ENCODE measurements at regions not wholly inside any gene's neighbourhood (a gene's known extent, or its start where the extent isn't known, plus 50 kb on each side); places are given as distances from the start of the nearest gene placed in this dataset.

DNA sequence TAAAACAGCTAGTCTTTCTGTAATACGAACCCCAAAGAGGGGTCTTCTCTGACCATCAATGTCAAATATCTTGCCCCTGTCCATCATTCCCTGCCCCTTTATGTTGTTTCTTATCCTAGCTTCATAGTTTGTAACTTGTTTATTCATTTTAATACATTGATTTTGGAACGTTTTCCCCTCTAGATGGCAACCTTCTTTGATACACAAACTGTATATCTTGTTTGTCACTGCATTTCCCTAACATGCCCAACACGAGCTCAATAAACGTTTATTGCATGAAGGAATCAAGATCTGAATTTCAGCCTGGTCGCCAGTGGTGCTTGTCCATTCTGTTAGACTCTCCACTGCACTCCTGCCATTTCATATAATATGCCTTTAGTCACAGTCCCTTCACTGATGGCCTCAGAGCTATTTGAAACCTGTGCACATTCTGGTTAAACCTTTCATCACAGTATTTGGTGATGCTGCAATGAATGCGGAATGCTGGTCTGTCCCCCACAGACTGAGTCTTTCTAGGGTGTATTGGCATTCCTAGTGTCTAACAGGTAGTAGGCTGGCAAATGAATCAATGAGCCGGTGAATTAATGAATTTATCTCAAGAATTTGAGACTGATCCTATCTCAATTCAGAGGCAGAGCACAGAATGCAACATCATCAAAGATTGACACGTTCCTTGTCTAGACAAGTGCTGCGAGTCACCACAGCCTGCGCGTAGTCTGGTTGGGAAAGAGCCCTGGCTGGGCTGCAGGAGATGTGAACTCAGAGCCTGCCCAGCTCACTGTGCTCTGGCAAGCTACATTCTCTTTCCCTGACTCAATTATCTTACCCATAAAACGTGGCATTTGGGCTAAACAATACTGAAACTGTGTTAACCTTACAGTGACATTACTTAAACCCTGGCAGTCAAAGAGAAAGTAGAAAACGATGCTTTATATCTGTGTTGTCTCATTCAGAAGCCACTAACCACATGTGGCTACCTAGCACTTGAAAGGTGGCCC lies 55.2 kb upstream of the FRMD4A start:
- DNase-seq: no peak

DNA sequence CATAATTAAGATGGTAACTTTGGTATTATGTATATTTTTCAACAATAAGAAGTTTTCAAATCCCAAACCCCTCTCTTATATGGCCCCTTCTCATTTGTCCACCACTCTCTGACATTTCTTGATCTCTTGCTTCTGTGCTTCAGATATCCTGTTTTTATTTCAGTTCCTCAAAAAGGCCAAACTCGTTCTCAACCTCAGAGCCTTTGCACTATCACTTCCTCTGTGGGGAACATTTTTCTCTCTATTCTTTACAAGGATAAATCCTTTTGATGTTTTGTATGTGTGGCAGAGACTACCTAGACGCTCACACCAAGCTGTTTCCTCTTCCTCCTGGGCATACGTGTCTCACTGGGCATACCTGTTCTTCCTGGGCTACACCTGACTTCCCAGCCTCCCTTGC lies 54.2 kb upstream of the FRMD4A start:
- no peak for DNase-seq

DNA sequence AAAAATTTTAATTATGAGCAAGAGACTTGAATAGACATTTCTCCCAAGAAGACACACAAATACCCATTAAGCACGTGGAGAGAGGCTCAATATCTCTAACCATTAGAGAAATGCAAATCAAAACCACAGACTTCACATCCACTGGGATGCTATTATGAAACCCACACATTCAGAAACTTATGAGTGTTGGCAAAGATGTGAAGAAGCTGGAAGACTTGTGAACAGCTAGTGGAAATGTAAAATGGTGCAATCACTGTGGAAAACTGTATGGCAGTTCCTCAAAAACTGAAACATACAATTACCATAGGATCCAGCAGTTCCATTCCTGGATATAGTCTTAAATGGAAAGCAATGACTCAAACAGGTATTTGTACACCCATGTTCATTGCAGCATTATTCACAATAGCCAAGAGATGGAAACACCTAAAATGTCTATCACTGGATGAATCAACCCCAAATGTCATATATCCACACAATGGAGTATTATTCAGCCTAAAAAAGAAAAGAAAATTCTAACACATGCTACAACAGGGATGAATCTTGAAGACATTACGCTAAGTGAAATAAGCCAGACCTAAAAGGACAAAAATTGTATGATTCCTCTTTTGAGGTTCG lies 53.5 kb upstream of the FRMD4A start:
- no peak for DNase-seq

DNA sequence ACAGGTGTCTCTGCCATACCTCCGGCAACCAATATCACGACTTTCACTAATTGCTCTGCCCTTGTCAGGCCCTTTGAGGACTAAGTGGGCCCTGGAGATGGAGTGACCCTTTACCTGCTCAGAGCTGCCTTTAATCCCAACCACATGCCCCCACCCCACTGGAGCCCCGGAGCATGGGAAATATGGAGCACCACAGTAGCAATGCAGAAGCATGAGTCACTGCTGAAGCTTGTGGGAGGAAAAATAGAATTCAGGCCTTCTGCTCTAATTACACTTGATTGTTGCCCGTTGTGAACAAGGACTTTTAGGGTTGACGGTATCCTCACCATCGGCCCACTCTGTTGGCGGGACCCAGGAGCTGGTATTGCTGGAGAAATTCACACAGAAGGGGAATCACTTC lies 52.5 kb upstream of the FRMD4A start:
- DNase-seq: no peak

DNA sequence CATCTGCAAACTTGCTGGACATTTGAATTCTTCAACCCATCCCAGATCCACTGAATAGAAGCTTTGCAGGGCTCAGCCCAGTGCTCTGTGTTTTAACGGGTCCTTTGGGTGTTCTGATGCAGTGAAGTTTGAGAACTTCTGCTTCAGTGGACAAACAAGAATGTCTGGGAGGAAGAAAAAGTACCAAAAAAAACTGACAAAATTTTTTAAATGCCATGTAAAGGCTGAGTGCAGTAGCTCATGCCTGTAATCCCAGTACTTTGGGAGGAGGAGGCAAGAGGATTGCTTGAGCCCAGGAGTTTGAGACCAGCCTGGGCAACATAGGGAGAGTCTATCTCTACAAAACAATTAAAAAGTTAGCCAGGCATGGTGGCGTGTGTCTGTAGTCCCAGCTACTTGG lies 51.8 kb upstream of the FRMD4A start:
- no peak for DNase-seq

DNA sequence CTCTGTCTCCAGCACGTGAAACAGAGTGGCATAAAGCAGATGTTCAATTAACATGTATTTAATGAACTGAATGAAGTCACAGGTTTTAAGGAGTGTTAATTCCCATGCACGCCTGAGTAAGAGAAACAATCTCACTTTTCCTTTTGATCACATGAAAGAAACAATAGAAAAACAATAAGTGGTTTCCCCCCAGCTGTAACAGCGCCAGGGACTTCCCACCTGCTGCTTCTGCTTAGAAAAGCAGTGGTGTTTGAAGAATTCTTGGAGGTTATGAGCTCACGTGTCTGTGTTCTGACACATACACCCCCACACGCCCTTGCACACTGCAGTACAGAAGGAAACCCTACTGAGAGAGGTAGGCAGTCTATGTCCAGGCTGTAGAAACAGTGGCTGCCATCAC lies 51.3 kb upstream of the FRMD4A start:
- no peak for DNase-seq

DNA sequence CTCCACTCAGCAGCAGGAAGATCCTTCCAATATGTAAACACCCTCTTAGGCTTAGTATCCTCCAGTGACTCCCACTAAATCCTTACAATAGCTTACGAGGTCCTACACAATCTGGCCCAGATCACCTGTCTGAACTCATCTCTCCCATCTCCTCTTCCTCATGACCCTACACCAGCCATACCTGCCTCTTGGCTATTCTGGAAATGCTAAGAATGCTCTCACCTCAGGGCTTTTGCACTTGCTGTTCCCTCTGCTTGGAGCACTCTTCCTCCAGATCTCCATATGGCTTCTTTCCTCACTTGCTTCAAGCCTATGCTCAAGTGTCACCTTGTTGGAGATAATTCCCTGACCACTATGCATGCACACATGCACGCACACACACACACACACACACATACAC lies 50.8 kb upstream of the FRMD4A start:
- no peak for DNase-seq

DNA sequence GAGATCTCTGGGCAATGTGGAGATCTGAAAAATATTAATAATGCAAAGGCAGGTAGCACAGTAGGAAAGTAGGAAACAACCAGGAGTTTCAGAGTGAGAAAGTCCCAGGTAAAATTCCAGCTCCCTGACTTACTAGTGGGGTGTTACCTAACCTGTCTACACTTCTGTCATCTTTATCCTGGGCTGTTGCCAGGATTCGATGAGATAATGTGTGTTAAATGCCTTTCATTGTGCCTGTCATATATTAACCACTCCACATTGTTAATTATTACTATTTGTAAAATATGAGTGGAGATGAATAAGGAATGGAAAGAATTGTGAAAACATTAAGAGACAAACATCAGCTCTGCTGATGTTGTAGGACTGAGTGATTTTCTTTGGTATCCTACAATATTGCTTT lies 50.0 kb upstream of the FRMD4A start:
- DNase-seq: no peak

All from NCI-H2171 treated with DMSO at 0.1 percent for 48 hours (cell line).